MCF 10A (cell line): ENCODE measurements at regions not wholly inside any gene's neighbourhood (a gene's known extent, or its start where the extent isn't known, plus 50 kb on each side); places are given as distances from the start of the nearest gene placed in this dataset.

Source experiments
- BruUV-seq: library from RNA; stranded (reverse); fragments of 400-500 nt; replicated peaks from 2 replicates; lab custom pipeline; 2021; lab: Mats Ljungman, UMichigan
- CTCF ChIA-PET: fragments of 300-600 bp; sonication (Branson Sonifier 250); formaldehyde crosslinking; extraction: SDS; loops from one replicate; lab custom pipeline; 2021; ENCODE audit warnings: antibody characterized with exemption, inconsistent platforms; lab: Yijun Ruan, JAX
- POLR2A ChIA-PET: fragments of 300-600, 350-650 bp; sonication (Branson Sonifier 250); formaldehyde crosslinking; extraction: SDS; loops from one replicate; lab custom pipeline; 2020; ENCODE audit warnings: antibody characterized with exemption, inconsistent platforms; lab: Yijun Ruan, JAX
- DNase-seq: peaks from one replicate; pipeline ENCODE4 v3.0.0-alpha.2; 2018; ENCODE audit not compliant: unreplicated experiment
- H3K27ac Mint-ChIP-seq: one replicate; pipeline ENCODE4 v1.8.0; 2022; ENCODE audit warnings: mild to moderate bottlenecking, low read depth, mixed read lengths; ENCODE audit not compliant: unreplicated experiment
- H3K27me3 Mint-ChIP-seq: one replicate; pipeline ENCODE4 v1.8.0; 2022; ENCODE audit warnings: mixed read lengths; ENCODE audit not compliant: insufficient read depth, unreplicated experiment
- H3K36me3 Mint-ChIP-seq: one replicate; pipeline ENCODE4 v1.8.0; 2022; ENCODE audit warnings: mild to moderate bottlenecking, moderate library complexity, mixed read lengths; ENCODE audit not compliant: insufficient read depth, unreplicated experiment
- H3K4me1 Mint-ChIP-seq: one replicate; pipeline ENCODE4 v1.8.0; 2022; ENCODE audit warnings: mixed read lengths; ENCODE audit not compliant: insufficient read depth, unreplicated experiment
- H3K4me3 Mint-ChIP-seq: one replicate; pipeline ENCODE4 v1.8.0; 2022; ENCODE audit warnings: mild to moderate bottlenecking, moderate library complexity, mixed read lengths; ENCODE audit not compliant: unreplicated experiment
- H3K9me3 Mint-ChIP-seq: one replicate; pipeline ENCODE4 v1.8.0; 2022; ENCODE audit warnings: mixed read lengths; ENCODE audit not compliant: unreplicated experiment
- CTCF ChIP-seq: fragments of 200-600 bp; IDR thresholded peaks from one replicate; pipeline ENCODE4 v1.8.0; 2022; ENCODE audit warnings: antibody characterized with exemption, mild to moderate bottlenecking; ENCODE audit not compliant: unreplicated experiment
- intact Hi-C: fragments of 100-400 bp; cut with micrococcal nuclease; formaldehyde crosslinking; loops from 2 replicates; pipeline ENCODE4 v1.14.1; 2022

GRCh38 chr5:128613766-128614165 lies 75.7 kb upstream of the FBN2 start:
- POLR2A ChIA-PET: no interaction called here
- TF ChIP-seq CTCF: no peak
- Mint-ChIP-seq H3K36me3 (no peaks in the 10 kb centered on the region), H3K4me3 (no peak overlapping the region), H3K9me3 (no peaks in the 10 kb centered on the region), H3K27me3 (no peaks in the 10 kb centered on the region), H3K27ac (no peak overlapping the region), H3K4me1 (no peaks in the 10 kb centered on the region)
- intact Hi-C loops: no loop called here
- CTCF ChIA-PET: no interaction called here
- BruUV-seq: no TSS peak
- DNase-seq: no peak

- intact Hi-C loops: no loop called here
- BruUV-seq: no TSS peak
- H3K4me1 Mint-ChIP-seq: no peaks in the 10 kb centered on the region
These were observed 77.5 kb upstream of the FBN2 start for GRCh38 chr5:128615578-128615977.

GRCh38 chr5:128626536-128627090 lies 88.6 kb upstream of the FBN2 start:
- no peak overlapping the region for H3K27ac Mint-ChIP-seq
- intact Hi-C loops: no loop called here
- CTCF ChIA-PET: no interaction called here
- no peak for TF ChIP-seq CTCF
- H3K4me3 Mint-ChIP-seq: no peak overlapping the region
- H3K9me3 Mint-ChIP-seq: no peaks in the 10 kb centered on the region
- POLR2A ChIA-PET: interaction anchor here (0.7 kb wide), 1 partner anchor 15 kb away, joined by 3 read pairs; no protein-coding TSS in a partner anchor
- peaks cover under 1% of the 10 kb centered on the region for H3K4me1 Mint-ChIP-seq
- H3K36me3 Mint-ChIP-seq: no peaks in the 10 kb centered on the region
- H3K27me3 Mint-ChIP-seq: no peaks in the 10 kb centered on the region
- DNase-seq: no peak
- no TSS peak for BruUV-seq

More at GRCh38 chr5:128615578-128615977, 77.5 kb upstream of the FBN2 start:
- TF ChIP-seq CTCF: no peak
- CTCF ChIA-PET: interaction anchor here (1.0 kb wide), 1 partner anchor 59 kb away, joined by 3 read pairs; no protein-coding TSS in a partner anchor
- Mint-ChIP-seq H3K9me3 (no peaks in the 10 kb centered on the region), H3K36me3 (no peaks in the 10 kb centered on the region), H3K27me3 (no peaks in the 10 kb centered on the region), H3K27ac (no peak overlapping the region), H3K4me3 (no peak overlapping the region)
- DNase-seq: no peak
- POLR2A ChIA-PET: interaction anchor here (0.6 kb wide), 1 partner anchor 52 kb away, joined by 3 read pairs; no protein-coding TSS in a partner anchor

GRCh38 chr5:128627939-128628338 lies 89.9 kb upstream of the FBN2 start:
- Mint-ChIP-seq H3K36me3 (no peaks in the 10 kb centered on the region), H3K27me3 (no peaks in the 10 kb centered on the region), H3K27ac (no peak overlapping the region), H3K4me3 (no peak overlapping the region), H3K9me3 (no peaks in the 10 kb centered on the region), H3K4me1 (peaks cover 10% of the 10 kb centered on the region)
- POLR2A ChIA-PET: no interaction called here
- intact Hi-C loops: no loop called here
- CTCF ChIA-PET: interaction anchor here (0.7 kb wide), 1 partner anchor 133 kb away, joined by 3 read pairs; no protein-coding TSS in a partner anchor
- DNase-seq: no peak
- TF ChIP-seq CTCF: no peak
- BruUV-seq: no TSS peak
